ENCODE measurements at regions not wholly inside any gene's neighbourhood (a gene's known extent, or its start where the extent isn't known, plus 50 kb on each side); places are given as distances from the start of the nearest gene placed in this dataset.

- Histone ChIP-seq H3K4me3 (replicated peaks in 1 of 3; ENCODE audit: insufficient read depth in 1 of 3, low read depth in 2 of 3, low read length in 3 of 3) (no peak overlapping the region), H3K4me1 (ENCODE audit: insufficient read depth, low read length) (no peaks in the 10 kb centered on the region), H3K36me3 (replicated peaks in 1 of 2; ENCODE audit: control insufficient read depth in 1 of 2, insufficient read depth in 2 of 2, low read length in 2 of 2) (no peaks in the 10 kb centered on the region), H3K9me3 (ENCODE audit: low read length) (peaks cover 73% of the 10 kb centered on the region), H3K27me3 (ENCODE audit: control insufficient read depth in 1 of 2, insufficient read depth in 2 of 2, low read length in 2 of 2) (no peaks in the 10 kb centered on the region), H3K9ac (ENCODE audit: insufficient read depth, low read depth, low read length) (no peak overlapping the region), H4K20me1 (ENCODE audit: insufficient read depth, low read length) (no peaks in the 10 kb centered on the region), H3K79me2 (ENCODE audit: insufficient read depth, low read length) (no peaks in the 10 kb centered on the region), H3K27ac (ENCODE audit: extremely low read length, insufficient read depth, low read length) (no peak overlapping the region), H3K4me2 (ENCODE audit: low read depth, low read length) (no peak overlapping the region), H2AFZ (ENCODE audit: low read length) (no peak overlapping the region)
- DNase-seq (ENCODE audit: low spot score) (no peak), ATAC-seq (no peak), FAIRE-seq (no peak)
- BruUV-seq (replicated peaks), result no TSS peak
- ChIA-PET CTCF (ENCODE audit: low intra/inter-chr PET ratio, low total read pairs) (no interaction called here), POLR2A (no interaction called here)
- TF ChIP-seq ZSCAN20 (CRISPR knock-in tag; IDR thresholded peaks at IDR 0.05; ENCODE audit: borderline replicate concordance), result no peak
- no peak for TF ChIP-seq ZNF44 (CRISPR knock-in tag; IDR thresholded peaks at IDR 0.05)
- no peak for TF ChIP-seq ZC3H4 (CRISPR knock-in tag; IDR thresholded peaks at IDR 0.05; ENCODE audit: borderline replicate concordance)
- TF ChIP-seq ZNF17 (CRISPR knock-in tag; IDR thresholded peaks at IDR 0.05), result no peak
- TF ChIP-seq DMTF1 (CRISPR knock-in tag; IDR thresholded peaks at IDR 0.05), result no peak
- TF ChIP-seq TFDP1 (CRISPR knock-in tag; IDR thresholded peaks at IDR 0.05; ENCODE audit: borderline replicate concordance), result no peak
- no peak for TF ChIP-seq PCBP1 (IDR thresholded peaks at IDR 0.05; ENCODE audit: borderline replicate concordance, low read depth, low read length)
- no peak for TF ChIP-seq EP300 (IDR thresholded peaks at IDR 0.05; ENCODE audit: low read depth in 2 of 2, low read length in 2 of 2)
- no peak for TF ChIP-seq EP300 (CRISPR knock-in tag; IDR thresholded peaks at IDR 0.05; ENCODE audit: borderline replicate concordance)
- TF ChIP-seq WIZ (CRISPR knock-in tag; IDR thresholded peaks at IDR 0.05), result no peak
- intact Hi-C loops (cut with micrococcal nuclease; ENCODE audit: unreplicated experiment), result no loop called here
- in situ Hi-C loops (cut with HindIII; ENCODE audit: extremely low pct_ligation_motif_present, low pct_unique_long_range_greater_than_20kb), result no loop called here
- WGBS (ENCODE audit: low lambda C conversion rate), result 0% methylated on average over 4 of the region's 4 CpGs
These were observed 424.9 kb downstream of the PCDH17 start for GRCh38 chr13:58056426-58056825.

Data from HepG2 (cell line).